WTC11 (cell line): ENCODE measurements at regions not wholly inside any gene's neighbourhood (a gene's known extent, or its start where the extent isn't known, plus 50 kb on each side); places are given as distances from the start of the nearest gene placed in this dataset.

ENCODE experiments used
- AFF4 ChIP-seq: sonication (generic); formaldehyde crosslinking; IDR thresholded peaks from 2 replicates; pipeline ENCODE4 v1.8.1; 2023; ENCODE audit warnings: mild to moderate bottlenecking, missing genetic modification reagents, borderline replicate concordance
- CTCF ChIP-seq: fragments of 200-600 bp; IDR thresholded peaks from 2 replicates; pipeline ENCODE4 v1.8.0; 2022; ENCODE audit warnings: antibody characterized with exemption
- IRF1 ChIP-seq: sonication (generic); formaldehyde crosslinking; IDR thresholded peaks from 2 replicates; pipeline ENCODE4 v1.8.0; 2023; ENCODE audit warnings: missing genetic modification reagents
- KAT7 ChIP-seq: sonication (generic); formaldehyde crosslinking; IDR thresholded peaks from 2 replicates; pipeline ENCODE4 v1.8.1; 2023; ENCODE audit warnings: missing genetic modification reagents, mild to moderate bottlenecking, borderline replicate concordance
- RELA ChIP-seq: sonication (generic); formaldehyde crosslinking; IDR thresholded peaks from 2 replicates; pipeline ENCODE4 v1.8.1; 2022; ENCODE audit warnings: missing genetic modification reagents, mild to moderate bottlenecking, borderline replicate concordance
- SMAD3 ChIP-seq: sonication (generic); formaldehyde crosslinking; IDR thresholded peaks from 2 replicates; pipeline ENCODE4 v1.8.0; 2022; ENCODE audit warnings: missing genetic modification reagents, mild to moderate bottlenecking, borderline replicate concordance
- SMAD4 ChIP-seq: sonication (generic); formaldehyde crosslinking; IDR thresholded peaks from 2 replicates; pipeline ENCODE4 v1.8.0; 2022; ENCODE audit warnings: mild to moderate bottlenecking, missing genetic modification reagents
- ZNF232 ChIP-seq: sonication (generic); formaldehyde crosslinking; IDR thresholded peaks from 2 replicates; pipeline ENCODE4 v1.8.0; 2022; ENCODE audit warnings: mild to moderate bottlenecking, missing genetic modification reagents
- TF ChIP-seq, protein P1 (sequence below): sonication (generic); formaldehyde crosslinking; IDR thresholded peaks from 2 replicates; pipeline ENCODE4 v1.8.1; 2023; ENCODE audit warnings: mild to moderate bottlenecking, moderate library complexity, missing genetic modification reagents

DNA sequence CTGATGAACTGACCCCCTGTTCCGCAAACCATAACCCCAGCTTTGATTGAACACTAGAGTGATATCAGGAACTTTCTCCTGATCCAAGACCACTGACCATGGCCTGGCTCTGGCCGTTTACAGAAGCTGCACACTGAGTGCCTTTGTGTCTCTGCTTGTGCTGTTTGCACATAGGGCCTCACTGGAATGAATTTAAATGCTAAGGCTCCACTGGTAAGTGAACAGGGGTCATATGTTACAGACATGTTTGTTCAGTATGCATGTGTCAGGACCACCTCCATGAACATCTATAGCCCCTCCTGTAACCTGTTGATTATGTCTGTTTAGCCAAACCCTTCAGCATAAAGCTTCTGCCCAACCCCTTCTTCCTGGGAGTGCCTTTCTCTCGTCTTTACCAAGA lies 1239.8 kb downstream of the TMEM121 start:
- TF ChIP-seq CTCF (no peak), SMAD3 (CRISPR knock-in tag) (no peak), IRF1 (CRISPR knock-in tag) (no peak), KAT7 (CRISPR knock-in tag) (no peak), RELA (CRISPR knock-in tag) (no peak), AFF4 (no peak), SMAD4 (CRISPR knock-in tag) (no peak), ZNF232 (CRISPR knock-in tag) (no peak)
- TF ChIP-seq, protein P1, sequence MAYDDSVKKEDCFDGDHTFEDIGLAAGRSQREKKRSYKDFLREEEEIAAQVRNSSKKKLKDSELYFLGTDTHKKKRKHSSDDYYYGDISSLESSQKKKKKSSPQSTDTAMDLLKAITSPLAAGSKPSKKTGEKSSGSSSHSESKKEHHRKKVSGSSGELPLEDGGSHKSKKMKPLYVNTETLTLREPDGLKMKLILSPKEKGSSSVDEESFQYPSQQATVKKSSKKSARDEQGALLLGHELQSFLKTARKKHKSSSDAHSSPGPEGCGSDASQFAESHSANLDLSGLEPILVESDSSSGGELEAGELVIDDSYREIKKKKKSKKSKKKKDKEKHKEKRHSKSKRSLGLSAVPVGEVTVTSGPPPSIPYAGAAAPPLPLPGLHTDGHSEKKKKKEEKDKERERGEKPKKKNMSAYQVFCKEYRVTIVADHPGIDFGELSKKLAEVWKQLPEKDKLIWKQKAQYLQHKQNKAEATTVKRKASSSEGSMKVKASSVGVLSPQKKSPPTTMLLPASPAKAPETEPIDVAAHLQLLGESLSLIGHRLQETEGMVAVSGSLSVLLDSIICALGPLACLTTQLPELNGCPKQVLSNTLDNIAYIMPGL, result no peak
